RPMI7951 (cell line): ENCODE measurements at regions not wholly inside any gene's neighbourhood (a gene's known extent, or its start where the extent isn't known, plus 50 kb on each side); places are given as distances from the start of the nearest gene placed in this dataset.

Source experiments
- DNase-seq: peaks from one replicate; pipeline ENCODE4 v3.0.0-alpha.2; 2012; ENCODE audit warnings: low read depth

- no peak for DNase-seq
These were observed 188.4 kb upstream of the PPP1R26 start for GRCh38 chr9:135291165-135291564.

DNA sequence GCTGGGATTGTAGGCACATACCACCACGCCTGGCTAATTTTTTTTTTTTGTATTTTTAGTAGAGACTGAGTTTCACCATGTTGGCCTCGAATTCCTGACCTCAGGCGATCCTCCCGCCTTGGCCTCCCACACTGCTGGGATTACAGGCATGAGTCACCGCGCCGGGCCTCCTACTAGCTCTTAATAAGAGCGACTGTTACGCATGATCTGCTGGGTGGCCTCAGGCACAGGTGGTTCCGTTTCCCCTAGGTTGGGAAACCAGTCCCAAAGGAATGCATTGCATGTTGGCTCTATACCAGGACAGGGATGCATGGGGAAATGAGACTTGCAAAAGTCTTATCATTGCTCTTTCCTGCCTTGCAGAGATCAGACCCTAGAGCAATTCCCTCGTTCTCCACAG lies 184.7 kb upstream of the PPP1R26 start:
- peak; percentile 35 for DNase-seq

DNA sequence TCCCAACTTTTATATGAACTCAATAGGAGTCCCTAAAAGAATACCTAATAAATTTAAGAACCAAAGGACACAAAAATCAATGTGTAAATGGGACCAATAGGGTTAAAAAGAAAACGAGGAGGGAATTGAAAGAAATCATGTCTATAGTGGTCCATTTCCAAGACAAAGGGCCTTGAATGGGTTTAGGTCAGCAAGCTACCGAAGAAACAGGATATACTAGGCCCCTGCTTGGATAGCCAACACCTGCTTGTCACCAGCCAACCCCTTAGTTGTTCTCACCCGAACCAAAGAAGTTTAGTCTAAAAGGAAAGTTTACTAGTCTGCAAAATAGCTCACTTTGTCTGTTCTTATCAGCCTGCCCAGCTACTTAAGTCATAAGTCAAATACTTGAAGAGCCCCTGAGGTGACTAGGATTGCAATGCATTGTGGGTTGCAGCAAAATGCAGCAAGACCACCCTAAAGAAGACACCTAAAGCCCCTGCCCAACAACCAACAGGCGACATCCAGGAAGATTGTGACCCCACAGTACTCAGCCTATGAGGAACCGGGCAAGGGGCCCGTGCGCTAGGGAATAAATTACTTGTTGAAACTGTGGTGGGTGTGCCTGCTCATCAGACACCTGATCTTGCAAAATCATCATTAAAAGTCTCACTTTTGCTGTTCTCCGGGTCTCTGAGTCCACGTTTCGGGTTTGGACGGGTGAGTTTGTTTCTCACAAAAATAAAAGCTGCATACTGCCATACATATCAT lies 183.9 kb upstream of the PPP1R26 start:
- no peak for DNase-seq

DNA sequence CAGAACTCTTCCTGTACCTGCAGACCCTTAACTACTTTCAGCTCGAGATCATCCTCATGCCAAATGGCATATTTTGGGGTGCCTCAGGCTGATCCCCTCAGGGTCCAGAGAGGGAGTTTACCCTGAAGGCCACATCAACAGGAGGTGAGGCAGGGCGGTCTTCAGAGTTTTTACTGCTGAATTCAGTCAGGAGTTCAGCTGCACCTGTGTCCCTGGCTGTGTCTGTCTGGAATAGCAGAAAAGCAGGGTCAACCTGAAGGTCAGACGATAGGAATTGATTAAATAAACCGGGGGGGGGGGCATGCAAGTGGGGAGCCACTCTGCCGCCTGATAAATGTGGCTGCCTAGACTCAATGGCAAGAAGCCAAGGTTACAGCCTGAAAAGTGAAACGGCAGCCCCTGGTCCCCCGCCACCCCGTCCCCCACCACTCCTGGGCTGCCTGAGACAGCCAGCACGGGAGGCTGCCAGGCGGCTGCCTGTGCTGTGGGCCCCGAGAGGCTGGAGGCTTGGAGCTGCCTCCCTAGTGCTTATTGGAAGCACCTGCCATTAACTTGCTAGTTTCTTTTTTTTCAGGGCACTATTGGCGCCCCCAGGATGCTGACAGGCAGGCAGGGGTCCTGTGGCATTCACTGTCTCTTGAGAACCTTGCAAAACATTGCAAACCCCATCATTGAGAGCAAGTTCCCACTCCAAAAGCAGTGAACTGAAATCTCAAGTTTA lies 182.7 kb upstream of the PPP1R26 start:
- DNase-seq: no peak

DNA sequence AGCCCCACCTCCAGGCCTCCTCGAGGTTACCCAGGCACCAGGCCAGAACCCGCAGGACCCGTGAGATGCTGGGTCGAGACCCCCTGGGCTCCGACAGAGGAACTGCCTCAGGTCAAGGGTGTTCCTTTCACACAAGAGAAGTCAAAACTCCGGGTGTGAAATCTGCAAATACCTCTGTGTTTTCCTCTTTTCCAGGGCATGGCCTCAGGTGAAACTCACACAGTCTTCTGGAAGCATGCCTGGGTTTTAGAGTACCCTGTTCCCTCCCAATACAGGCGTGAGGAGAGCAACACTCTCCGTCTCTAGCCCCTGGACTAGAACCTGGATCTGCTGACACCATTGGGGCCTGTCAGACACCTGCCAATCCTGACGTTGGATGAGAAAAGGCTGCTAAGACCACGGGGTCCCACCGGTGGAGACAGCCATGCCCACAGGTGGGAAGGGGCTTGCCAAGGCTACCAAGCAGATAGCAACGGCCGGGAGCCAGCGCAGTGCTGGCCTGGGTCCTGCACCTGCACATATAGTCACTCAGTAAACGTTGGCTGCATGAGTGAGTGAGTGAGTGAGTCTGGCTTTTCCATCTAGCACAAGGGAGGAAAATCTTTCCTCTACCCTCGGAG lies 182.0 kb upstream of the PPP1R26 start:
- no peak for DNase-seq

DNA sequence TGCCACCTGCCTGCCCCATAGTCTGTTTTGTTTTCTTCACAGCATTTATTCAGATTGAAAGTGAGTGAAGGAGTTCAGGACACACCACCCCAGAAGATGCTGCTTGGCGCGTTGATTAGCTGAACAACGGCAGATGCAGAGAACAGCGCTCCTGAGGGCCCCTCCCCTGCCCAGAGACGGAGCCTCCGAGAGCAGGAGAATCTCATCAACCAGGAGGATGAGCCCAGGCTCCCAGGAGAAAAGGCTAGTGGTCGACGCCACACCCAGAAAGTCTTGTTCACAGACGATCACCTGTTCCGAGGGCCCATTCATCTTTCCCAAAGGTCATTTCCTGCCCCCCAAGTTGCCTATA lies 180.4 kb upstream of the PPP1R26 start:
- DNase-seq: no peak

DNA sequence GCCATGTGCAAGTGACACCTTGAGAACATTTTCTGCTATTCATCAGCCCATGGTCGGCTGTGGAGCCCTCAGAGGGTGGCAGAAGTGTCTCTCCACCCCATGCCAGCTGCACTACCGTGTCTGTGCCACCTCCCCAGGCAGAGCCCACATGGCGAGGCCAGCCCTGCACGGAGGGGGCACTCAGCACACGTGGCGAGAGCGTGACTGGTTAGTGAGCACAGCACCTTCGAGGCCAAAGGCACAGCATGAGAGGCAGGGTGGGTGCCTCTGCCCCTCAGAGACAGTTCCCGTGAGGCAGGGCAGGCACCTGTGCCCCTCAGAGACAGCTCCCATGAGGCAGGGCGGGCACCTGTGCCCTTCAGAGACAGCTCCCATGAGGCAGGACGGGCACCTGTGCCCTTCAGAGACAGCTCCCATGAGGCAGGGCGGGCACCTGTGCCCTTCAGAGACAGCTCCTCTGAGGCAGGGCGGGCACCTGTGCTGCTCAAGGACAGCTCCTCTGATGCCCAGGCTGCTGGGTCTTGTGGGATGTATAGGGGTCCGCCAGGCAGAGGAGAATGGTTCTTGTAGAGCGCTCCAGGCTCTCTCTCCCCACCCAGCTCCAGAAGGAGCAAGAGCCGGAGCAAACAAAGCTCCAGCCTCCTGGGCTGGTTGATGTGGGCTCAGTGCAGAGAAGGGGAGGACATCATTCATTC lies 179.8 kb upstream of the PPP1R26 start:
- no peak for DNase-seq

- DNase-seq: no peak
These were observed 179.0 kb upstream of the PPP1R26 start for GRCh38 chr9:135300346-135301141.

GRCh38 chr9:135301271-135302263 lies 178.0 kb upstream of the PPP1R26 start:
- DNase-seq: no peak

DNA sequence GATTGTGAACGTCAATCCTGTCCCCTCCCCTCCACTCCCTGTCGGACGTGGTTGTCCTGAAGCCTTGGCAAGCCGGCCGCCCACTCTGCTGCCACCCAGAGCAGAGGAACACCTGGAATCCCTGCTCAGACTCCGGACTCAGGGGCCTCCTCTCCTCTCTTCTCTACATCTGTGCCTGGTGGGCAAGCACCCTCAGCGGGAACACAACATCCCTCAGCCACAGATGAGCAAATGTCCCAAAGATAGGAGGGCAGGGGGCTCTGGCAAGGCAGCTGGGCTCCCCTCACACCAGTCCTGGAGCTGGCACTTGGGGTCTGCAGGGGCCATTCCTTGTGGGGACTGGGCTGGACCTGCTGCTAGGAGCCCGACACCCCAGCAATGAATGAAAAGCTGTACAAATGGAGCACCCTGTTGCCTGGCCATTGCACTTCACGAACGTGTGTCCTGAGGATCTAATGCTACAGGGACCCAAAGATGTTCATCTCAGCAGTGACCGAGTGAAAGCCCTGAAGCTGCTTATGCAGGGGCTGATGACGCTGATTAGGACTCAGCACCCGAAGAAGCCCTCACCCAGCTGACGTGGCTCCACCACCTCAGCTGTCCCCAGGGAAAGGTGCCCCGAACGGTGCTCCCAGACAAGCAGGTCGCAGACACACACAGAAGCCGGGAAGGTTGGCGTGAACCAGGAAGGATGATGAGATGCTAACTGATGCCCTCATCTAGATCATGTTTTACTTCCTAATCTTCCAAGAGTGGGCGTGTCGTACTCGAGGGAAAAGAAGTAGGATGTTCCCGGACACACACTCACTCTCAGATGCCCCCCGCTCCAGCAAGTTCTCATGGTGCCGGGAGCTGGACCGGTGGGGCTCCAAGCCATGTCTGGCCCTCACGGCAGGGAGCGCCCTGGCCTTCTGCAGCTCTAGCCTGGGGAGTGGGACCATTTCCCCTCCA lies 177.0 kb upstream of the PPP1R26 start:
- DNase-seq: no peak

- no peak for DNase-seq
These were observed 176.3 kb upstream of the PPP1R26 start for GRCh38 chr9:135303280-135303647.

DNA sequence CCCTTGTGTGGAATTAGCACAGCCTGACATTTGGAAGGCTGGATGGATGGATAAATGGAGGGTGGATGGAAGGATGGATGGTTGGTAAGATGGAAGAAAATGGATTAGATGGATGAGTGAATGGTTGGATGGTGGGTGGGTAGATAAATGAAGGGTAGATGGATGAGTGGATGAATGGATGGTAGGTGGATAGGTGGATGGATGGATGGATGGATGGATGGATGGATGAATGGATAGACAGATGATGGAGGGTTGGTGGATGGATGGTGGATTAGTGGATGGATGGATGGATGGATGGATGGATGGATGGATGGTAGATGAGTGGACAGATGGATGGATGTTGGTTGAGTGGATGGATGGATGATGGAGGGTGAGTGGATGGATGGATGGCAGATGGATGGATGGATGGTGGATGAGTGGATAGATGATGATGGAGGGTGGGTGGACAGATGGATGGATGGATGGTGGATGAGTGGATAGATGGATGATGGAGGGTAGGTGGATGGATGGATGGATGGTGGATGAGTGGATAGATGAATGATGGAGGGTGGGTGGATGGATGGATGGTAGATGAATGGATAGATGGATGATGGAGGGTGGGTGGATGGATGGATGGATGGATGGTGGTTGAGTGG lies 175.6 kb upstream of the PPP1R26 start:
- no peak for DNase-seq

DNA sequence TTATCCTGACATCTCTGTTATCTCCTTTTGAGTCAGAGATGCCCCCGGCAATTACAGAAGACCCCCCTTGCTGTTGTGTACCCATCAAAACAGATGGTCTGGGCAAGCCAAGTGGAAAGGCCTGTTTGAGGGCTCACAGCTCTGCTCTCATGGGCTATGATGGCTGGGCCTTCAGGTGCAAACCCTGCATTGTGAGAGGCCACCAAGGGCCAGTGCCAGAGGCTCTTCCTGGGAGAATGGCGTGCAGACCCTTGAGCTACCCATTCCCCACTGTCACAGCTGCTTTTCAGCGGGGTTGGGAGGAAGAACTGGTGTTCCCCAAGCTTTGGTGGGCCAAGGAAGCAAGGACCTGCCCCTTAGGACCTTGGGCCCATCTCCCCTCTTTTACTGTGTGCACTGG lies 174.7 kb upstream of the PPP1R26 start:
- DNase-seq: no peak

GRCh38 chr9:135305546-135306180 lies 173.9 kb upstream of the PPP1R26 start:
- DNase-seq: no peak

DNA sequence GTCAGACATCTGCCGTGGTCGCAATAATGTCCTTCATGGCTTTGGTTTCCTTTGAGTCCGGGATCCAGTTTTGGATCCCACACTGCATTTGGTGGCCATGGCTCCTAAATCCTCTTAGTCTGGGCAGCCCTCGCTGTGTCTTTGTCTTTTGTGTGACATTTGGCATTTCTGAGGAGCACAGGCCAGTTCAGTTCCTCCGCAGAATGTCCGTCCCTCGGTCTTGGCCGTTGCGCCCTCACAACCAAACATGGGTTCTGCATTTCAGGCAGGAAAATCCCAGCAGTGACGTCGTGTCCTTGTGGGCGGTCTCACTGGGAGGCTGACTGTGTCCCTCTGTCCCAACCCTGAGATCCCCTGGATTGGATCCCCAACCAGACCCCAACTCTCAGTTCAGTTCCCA lies 172.9 kb upstream of the PPP1R26 start:
- no peak for DNase-seq

DNA sequence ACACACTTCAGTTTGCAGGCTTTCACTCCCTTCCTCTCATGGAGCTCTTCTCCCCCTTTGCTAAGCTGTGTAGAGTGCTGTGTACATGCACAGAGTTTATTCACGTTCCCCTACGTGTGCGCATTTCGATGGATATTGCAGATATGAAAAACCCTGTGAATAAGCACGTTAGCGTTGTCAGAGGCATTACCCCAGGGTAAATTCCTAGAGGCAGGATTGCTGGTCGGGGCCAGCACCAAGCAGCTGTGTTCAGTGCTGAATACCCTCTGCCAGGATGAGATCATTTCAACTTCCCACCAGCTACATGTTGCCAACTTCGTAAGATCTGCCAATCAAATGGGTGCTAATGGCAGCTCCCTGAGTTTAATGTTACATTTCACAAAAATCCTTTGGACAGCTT lies 172.3 kb upstream of the PPP1R26 start:
- no peak for DNase-seq

- peak; percentile 10 for DNase-seq
These were observed 171.7 kb upstream of the PPP1R26 start for GRCh38 chr9:135307919-135308318.
